A673 (cell line): ENCODE measurements at regions not wholly inside any gene's neighbourhood (a gene's known extent, or its start where the extent isn't known, plus 50 kb on each side); places are given as distances from the start of the nearest gene placed in this dataset.

Experiments used
- BruUV-seq: library from RNA; stranded (reverse); fragments of 400-500 nt; replicated peaks from 2 replicates; lab custom pipeline; 2021; lab: Mats Ljungman, UMichigan
- CTCF ChIA-PET: fragments of 300-600 bp; sonication (Branson Sonifier 250); formaldehyde crosslinking; loops from one replicate; lab custom pipeline; 2022; ENCODE audit warnings: antibody characterized with exemption; lab: Charles Lee
- POLR2A ChIA-PET: fragments of 300-600 bp; sonication (Branson Sonifier 250); formaldehyde crosslinking; loops from one replicate; lab custom pipeline; 2022; ENCODE audit warnings: antibody characterized with exemption; ENCODE audit not compliant: low non-redundant PET; lab: Charles Lee
- DNase-seq: peaks from one replicate; pipeline ENCODE4 v3.0.0-alpha.2; 2015; ENCODE audit warnings: low spot score
- H3K27ac ChIP-seq: fragments of 200-600 bp; sonication (generic); 2 replicates; pipeline ENCODE4 v1.5.1; 2016; ENCODE audit warnings: mixed run types, low read depth, mild to moderate bottlenecking, mixed read lengths, antibody characterized with exemption, low read length; ENCODE audit not compliant: poor library complexity, severe bottlenecking
- H3K27me3 ChIP-seq: fragments of 200-600 bp; sonication (generic); replicated peaks from 2 replicates; pipeline ENCODE4 v1.6.1; 2017; ENCODE audit warnings: mixed run types, low read depth, mild to moderate bottlenecking, mixed read lengths, antibody characterized with exemption, low read length; ENCODE audit not compliant: insufficient read depth, poor library complexity
- H3K36me3 ChIP-seq: fragments of 200-600 bp; sonication (generic); 2 replicates; pipeline ENCODE4 v1.6.1; 2016; ENCODE audit warnings: mixed run types, mild to moderate bottlenecking, mixed read lengths, antibody characterized with exemption, low read length; ENCODE audit not compliant: insufficient read depth, poor library complexity, severe bottlenecking
- H3K4me1 ChIP-seq: fragments of 200-600 bp; sonication (generic); 2 replicates; pipeline ENCODE4 v1.6.1; 2017; ENCODE audit warnings: mixed run types, mild to moderate bottlenecking, mixed read lengths, antibody characterized with exemption, low read length; ENCODE audit not compliant: insufficient read depth, poor library complexity, severe bottlenecking
- H3K4me3 ChIP-seq: fragments of 200-600 bp; sonication (generic); 2 replicates; pipeline ENCODE4 v1.5.1; 2016; ENCODE audit warnings: low read depth, mixed run types, mild to moderate bottlenecking, mixed read lengths, low read length; ENCODE audit not compliant: poor library complexity, severe bottlenecking
- H3K9me3 ChIP-seq: fragments of 200-600 bp; sonication (generic); 2 replicates; pipeline ENCODE4 v1.6.1; 2016; ENCODE audit warnings: mixed run types, low read depth, mild to moderate bottlenecking, mixed read lengths, antibody characterized with exemption, low read length; ENCODE audit not compliant: poor library complexity, severe bottlenecking
- CTCF ChIP-seq: fragments of 300-800, 200-600 bp; sonication (generic); conservative IDR thresholded peaks from 2 replicates; pipeline ENCODE4 v1.5.1; 2017; ENCODE audit warnings: low read depth, mild to moderate bottlenecking, antibody characterized with exemption, low read length, moderate library complexity, mixed read lengths
- EZH2 ChIP-seq: fragments of 200-600 bp; sonication (generic); IDR thresholded peaks from 2 replicates; pipeline ENCODE4 v1.6.1; 2017; ENCODE audit warnings: borderline replicate concordance, low read depth, mild to moderate bottlenecking, mixed read lengths, antibody characterized with exemption, low read length; ENCODE audit not compliant: poor library complexity, severe bottlenecking
- intact Hi-C: fragments of 100-400 bp; cut with micrococcal nuclease; formaldehyde crosslinking; loops from one replicate; pipeline ENCODE4 v1.10.0; 2022; ENCODE audit not compliant: unreplicated experiment

DNA sequence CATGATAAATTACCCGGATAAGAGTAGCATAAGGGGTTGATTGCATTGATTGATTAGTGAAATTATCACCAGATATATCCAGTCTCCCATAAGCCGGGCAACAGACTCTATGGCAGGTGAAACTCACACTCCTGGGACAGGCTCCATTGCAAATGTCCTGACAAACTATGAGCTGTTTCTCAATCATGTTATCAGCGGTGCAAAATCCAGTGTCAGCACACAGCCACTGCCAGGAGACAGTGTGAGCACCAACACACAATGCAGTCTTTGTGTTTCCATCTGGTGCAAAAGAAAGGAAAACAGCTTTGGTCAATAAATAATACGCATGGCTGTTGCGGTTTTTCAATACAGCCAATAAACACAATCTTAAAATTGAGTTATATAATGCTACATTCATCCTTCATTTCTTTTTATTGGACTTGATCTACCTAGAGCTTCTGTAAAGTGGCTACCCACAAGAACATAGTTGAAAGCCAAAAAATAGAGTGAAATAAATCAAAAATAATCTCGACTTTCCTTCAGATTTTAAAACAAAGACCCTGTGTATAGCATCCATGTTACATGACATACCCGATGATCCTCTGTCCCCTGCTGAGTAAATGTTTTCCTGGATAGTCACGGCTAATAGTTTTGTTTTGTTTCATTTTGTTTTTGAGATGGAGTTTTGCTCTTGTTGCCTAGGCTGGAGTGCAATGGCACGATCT is 64.3 kb upstream of the AFDN start:
- Histone ChIP-seq H3K27me3 (no peaks in the 10 kb centered on the region), H3K36me3 (no peaks in the 10 kb centered on the region), H3K9me3 (no peaks in the 10 kb centered on the region), H3K4me3 (no peak overlapping the region), H3K27ac (no peak overlapping the region), H3K4me1 (no peaks in the 10 kb centered on the region)
- ChIA-PET CTCF (no interaction called here), POLR2A (no interaction called here)
- intact Hi-C loops: no loop called here
- no peak for DNase-seq
- BruUV-seq: no TSS peak
- TF ChIP-seq CTCF (no peak), EZH2 (no peak)

DNA sequence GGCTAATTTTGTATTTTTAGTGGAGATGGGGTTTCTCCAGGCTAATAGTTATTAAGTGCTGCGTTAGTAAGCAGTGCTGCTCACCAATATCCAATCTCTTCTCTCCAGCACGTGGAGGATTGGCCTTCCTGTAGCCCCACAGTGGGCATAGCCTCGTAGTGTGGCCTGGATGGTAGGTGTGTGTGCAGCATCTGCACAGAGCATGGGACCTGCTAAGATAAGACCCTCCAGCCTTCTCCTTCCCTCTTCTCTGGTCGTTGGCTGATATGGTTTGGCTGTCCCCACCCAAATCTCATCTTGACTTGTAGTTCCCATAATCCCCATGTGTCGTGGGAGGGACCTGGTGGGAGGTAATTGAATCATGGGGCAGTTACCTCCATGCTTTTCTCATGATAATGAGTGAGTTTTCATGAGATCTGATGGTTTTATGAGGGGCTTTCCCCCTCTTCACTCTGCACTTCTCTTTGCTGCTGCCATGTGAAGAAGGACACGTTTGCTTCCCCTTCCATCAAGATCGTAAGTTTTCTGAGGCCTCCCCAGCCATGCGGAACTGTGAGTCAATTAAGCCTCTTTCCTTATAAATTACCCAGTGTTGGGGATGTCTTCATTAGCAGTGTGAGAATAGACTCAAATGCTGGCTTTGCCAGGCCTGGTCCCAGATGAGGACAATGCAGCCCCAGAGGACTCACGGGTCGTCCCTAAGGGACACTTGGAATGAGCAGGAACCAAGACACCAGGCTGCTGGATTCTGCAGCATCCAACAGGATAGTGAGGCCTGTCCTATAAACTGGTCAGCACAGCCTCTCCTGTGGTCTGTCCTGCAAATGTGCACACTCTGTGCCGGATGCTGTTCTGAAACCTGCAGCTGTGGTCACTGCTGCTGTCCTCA is 63.4 kb upstream of the AFDN start:
- no peaks in the 10 kb centered on the region for H3K9me3 ChIP-seq
- H3K36me3 ChIP-seq: no peaks in the 10 kb centered on the region
- TF ChIP-seq CTCF (no peak), EZH2 (no peak)
- no peaks in the 10 kb centered on the region for H3K27me3 ChIP-seq
- BruUV-seq: no TSS peak
- CTCF ChIA-PET: no interaction called here
- no peak overlapping the region for H3K27ac ChIP-seq
- POLR2A ChIA-PET: no interaction called here
- H3K4me3 ChIP-seq: no peak overlapping the region
- no peak for DNase-seq
- intact Hi-C loops: no loop called here
- no peaks in the 10 kb centered on the region for H3K4me1 ChIP-seq

DNA sequence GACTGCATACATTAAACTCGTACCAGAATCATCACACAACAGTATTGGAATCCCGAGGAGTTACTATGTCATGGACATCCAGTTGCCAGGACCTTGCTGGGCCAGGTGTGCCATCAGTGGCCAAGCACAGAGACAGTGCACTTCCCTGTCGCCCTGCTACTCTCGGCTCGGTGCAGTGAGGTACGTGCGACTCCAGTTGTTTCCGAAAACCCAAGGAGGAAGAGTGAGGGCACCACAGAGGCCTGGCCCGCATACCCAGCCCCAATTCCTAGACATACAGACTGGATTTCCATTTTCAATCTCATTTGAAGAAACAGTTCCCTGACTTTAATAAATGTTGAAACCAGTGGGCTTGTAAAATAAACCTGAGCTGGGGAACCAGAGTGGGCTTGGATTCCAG is 62.5 kb upstream of the AFDN start:
- H3K4me1 ChIP-seq: no peaks in the 10 kb centered on the region
- DNase-seq: no peak
- H3K9me3 ChIP-seq: no peaks in the 10 kb centered on the region
- intact Hi-C loops: no loop called here
- CTCF ChIA-PET: no interaction called here
- POLR2A ChIA-PET: no interaction called here
- BruUV-seq: no TSS peak
- TF ChIP-seq CTCF (no peak), EZH2 (no peak)
- H3K27me3 ChIP-seq: no peaks in the 10 kb centered on the region
- no peaks in the 10 kb centered on the region for H3K36me3 ChIP-seq
- no peak overlapping the region for H3K4me3 ChIP-seq
- H3K27ac ChIP-seq: no peak overlapping the region
